GM18909 (cell line): ENCODE measurements at regions not wholly inside any gene's neighbourhood (a gene's known extent, or its start where the extent isn't known, plus 50 kb on each side); places are given as distances from the start of the nearest gene placed in this dataset.

ENCODE experiments used
- ATAC-seq: cut with Tn5 transposase; IDR thresholded peaks from one replicate; pipeline ENCODE4 v1.9.1; 2021; ENCODE audit warnings: mild to moderate bottlenecking; ENCODE audit not compliant: unreplicated experiment, poor library complexity

GRCh38 chr12:18897823-18898222 is 159.9 kb downstream of the CAPZA3 start:
- no peak for ATAC-seq

GRCh38 chr12:18898470-18898869 is 160.6 kb downstream of the CAPZA3 start:
- ATAC-seq: no peak

DNA sequence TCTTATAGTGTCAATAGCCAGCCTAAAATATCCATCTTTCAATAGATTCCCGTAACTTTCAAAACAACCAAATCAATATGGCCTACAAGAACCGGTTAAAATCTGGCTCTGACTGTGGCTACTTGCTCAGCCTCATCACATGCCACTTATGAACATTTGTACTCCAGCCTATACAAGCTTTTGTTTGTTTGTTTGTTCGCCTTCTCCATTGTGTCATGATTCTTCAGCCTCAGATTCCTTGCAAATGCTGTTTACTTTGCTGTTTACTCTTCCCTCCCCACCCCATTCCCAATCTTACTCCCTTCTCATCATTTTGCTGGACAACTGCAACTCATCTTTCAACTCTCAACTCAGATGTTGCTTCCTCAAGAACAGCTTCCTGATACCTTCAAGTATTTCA is 161.2 kb downstream of the CAPZA3 start:
- ATAC-seq: no peak

- ATAC-seq: no peak
Observed at GRCh38 chr12:18899678-18900317, 161.9 kb downstream of the CAPZA3 start.

GRCh38 chr12:18905134-18905533 is 167.2 kb downstream of the CAPZA3 start:
- no peak for ATAC-seq

GRCh38 chr12:18906395-18906794 is 168.5 kb downstream of the CAPZA3 start:
- ATAC-seq: no peak

- ATAC-seq: no peak
Observed at GRCh38 chr12:18907127-18907526, 169.2 kb downstream of the CAPZA3 start.

DNA sequence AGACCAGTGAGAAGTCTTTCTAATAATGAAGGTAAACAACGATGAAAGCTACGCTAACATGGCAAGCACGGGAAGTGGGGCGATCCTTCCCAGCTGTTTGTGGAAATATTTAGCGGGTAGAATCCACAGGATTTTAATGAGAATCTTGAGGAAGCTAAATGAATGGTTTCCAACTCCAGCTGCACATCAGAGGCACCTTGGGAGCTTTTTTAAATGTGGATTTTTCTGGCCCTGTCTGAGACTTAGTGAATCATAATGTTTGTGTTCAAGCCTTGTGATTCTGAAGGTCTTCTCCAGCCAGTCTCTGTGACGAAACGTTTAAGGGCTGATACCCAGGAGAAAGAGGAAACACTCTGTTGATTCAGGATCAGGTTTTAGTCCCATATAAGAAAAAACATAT is 169.8 kb downstream of the CAPZA3 start:
- ATAC-seq: no peak

DNA sequence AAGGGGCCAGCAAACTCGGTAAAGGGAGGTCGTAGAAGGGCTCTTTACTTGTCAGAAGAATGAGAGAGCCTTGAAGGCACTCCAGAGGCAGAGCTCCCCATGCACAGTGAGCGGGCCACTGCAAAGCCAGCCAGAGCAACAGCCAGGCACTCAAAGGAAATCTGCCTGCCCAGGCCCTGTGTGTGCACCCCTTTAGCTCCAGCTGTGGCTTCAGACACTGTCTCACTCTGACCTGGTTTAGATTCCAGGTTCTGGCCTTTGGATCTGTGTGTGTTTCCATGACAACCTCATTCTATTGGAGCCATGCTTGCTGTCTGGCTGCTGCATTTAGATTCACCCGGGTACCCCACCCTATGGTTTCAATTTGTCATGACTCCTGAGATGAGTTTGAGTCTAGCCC is 170.3 kb downstream of the CAPZA3 start:
- no peak for ATAC-seq

DNA sequence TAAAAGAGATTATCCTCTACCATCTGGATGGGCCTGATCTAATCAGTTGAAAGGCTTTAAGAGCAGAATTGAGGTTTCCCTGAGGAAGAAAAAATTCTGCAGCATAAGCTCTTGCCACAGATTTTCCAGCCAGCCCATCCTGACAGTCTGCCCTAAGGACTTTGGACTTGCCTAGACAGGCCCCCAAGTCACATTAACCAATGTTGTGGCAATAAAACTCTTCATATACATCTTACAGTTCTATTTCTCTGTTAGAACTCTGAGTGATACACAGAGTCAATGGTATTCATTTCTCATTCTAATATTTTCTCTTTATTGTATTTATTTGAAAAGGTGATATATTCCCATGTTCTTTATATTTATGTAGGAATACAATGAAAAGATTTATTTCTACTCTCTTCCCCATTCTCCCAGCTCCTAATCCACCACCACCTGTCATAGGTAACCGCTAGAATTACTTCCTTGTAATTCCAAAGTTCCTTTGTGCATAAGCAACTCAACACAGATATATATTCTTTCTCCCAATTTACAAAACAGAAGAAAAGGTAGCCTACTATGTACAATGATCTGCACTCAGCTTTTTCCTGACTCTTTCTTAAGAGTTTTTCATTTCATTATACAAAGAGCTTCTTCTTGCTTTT is 182.1 kb downstream of the CAPZA3 start:
- no peak for ATAC-seq

DNA sequence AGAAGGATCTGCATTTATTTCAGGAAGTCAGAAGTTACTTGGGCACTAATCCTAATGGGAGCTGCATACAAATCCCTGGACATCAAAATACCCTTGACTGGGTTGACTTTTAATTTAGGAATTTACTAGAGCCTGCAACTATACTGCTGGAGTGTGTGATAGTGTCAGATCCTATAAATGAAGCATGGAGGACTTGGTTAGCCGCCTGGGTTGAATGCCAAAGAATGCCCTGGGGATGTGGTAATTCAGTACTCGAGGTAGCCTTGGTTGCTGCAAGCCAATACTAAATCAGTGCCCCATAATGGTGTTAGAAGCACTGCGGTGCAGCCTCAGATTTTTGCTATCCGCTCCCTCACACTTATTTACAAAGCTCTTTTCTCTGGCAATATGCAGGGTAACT is 184.9 kb downstream of the CAPZA3 start:
- no peak for ATAC-seq

DNA sequence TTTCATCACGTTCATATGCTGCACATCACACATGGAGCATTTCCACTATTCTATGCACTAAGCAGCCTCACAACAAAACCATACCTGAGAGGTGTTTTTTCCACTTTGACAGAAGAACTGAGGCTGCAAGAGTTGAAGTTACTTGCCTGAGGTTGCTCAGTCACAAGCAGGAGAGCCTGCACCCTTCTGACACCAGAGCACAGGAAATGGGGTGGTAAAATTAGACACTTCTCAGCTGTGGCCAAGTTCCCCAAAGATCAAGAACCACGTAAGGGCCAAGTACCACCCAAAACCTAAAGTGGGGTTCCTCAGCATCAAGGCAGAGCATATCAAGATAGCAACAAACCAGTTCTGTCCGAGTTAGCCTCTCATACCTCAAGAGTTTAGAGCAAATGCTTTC is 185.8 kb downstream of the CAPZA3 start:
- ATAC-seq: no peak

DNA sequence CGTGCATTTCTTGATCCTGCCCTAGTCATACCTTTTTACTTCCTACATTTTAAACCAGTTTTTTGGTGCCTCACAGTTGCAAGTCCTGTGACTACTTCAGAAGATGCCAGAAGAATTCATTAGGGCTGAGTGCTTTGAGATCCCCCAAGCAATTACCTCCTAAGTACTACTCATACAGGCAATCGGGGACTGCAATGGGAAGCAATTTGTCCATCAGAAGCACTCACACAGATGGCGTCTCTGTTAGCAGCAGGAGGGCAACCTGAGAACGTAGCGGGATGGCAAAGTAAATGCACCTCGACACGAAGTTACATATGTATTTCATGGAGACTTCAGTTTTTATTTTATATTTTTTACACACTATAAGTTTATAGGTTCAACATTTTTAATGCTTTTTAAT is 188.3 kb downstream of the CAPZA3 start:
- ATAC-seq: no peak

GRCh38 chr12:18932211-18932610 is 194.3 kb downstream of the CAPZA3 start:
- ATAC-seq: no peak

DNA sequence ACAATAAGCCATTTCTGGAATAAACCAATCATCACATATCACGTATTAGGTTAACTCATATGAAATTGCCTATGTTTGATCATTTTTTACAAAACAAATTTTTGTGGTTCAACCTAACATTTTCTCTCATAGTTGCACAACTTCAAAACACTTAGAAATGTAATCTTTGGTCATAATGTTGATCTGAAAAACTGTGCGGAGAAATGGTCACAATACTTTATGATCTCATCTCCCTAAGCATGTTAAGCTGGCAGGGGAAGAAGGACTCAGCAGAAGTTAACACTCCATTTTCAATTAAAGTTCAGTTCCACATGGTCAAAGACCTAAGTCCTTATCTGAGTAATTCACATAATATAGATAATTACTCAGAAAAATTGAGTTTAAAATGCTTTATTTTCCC is 194.8 kb downstream of the CAPZA3 start:
- no peak for ATAC-seq

- no peak for ATAC-seq
Observed at GRCh38 chr12:18935371-18935965, 194.1 kb upstream of the PLEKHA5 start.

GRCh38 chr12:18939051-18939450 is 190.5 kb upstream of the PLEKHA5 start:
- no peak for ATAC-seq

GRCh38 chr12:18942669-18943068 is 186.9 kb upstream of the PLEKHA5 start:
- ATAC-seq: no peak

DNA sequence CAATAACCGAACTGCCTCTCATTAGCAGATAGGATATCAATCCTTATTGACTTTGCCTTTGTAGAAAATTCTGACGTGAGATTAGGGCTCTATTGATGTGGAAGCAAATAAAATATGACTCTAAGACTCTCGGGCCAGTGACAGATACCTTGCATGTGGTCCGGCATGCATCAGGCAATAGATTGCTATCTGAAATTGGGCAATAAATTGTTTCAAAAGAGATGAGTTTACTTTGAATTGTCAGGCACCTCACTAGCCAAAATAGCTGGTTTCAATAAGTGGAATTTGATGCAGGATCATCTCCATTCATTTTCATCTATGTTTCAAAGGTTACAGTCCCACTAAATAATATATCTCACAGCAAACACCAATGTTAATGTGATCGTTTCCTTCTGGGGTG is 186.3 kb upstream of the PLEKHA5 start:
- no peak for ATAC-seq

GRCh38 chr12:18946106-18946505 is 183.4 kb upstream of the PLEKHA5 start:
- ATAC-seq: no peak

DNA sequence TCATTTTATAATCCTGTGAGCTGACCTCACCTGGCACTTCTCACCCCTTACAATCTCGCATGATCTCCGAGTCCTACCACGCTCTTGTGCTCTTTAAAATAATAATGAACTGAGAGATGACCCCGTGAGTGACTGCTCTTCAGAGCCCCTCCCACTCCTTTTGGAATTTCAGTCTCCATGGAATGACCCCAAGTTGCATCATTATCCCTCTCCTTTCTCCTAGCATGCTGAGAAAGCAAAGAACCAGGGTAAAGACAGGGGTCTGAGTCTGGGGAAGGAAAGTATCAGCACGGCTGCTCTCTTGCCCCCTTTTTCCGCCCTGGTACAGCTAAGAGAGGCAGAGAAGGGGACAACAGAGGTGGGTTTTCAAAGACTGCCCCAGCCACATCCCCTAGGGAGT is 178.3 kb upstream of the PLEKHA5 start:
- ATAC-seq: no peak

GRCh38 chr12:18953505-18953904 is 176.0 kb upstream of the PLEKHA5 start:
- ATAC-seq: no peak
